NCI-H187 treated with DMSO at 0.1 percent for 48 hours (cell line): ENCODE measurements at regions not wholly inside any gene's neighbourhood (a gene's known extent, or its start where the extent isn't known, plus 50 kb on each side); places are given as distances from the start of the nearest gene placed in this dataset.

ENCODE experiments used
- DNase-seq: peaks from one replicate; lab custom pipeline; 2025; lab: John Stamatoyannopoulos, UW

GRCh38 chr1:98330224-98330623, 331.3 kb upstream of the SNX7 start:
- DNase-seq: no peak

- DNase-seq: no peak
Measured at GRCh38 chr1:98328855-98329254, 332.7 kb upstream of the SNX7 start.

- no peak for DNase-seq
Measured at GRCh38 chr1:98327220-98327861, 334.2 kb upstream of the SNX7 start.

GRCh38 chr1:98325646-98326440, 335.7 kb upstream of the SNX7 start:
- no peak for DNase-seq

- no peak for DNase-seq
Measured at GRCh38 chr1:98323906-98324358, 337.6 kb upstream of the SNX7 start.

- no peak for DNase-seq
Measured at GRCh38 chr1:98323388-98323787, 338.1 kb upstream of the SNX7 start.

- DNase-seq: no peak
Measured at GRCh38 chr1:98322966-98323365, 338.6 kb upstream of the SNX7 start.

GRCh38 chr1:98322086-98322485, 339.4 kb upstream of the SNX7 start:
- DNase-seq: no peak

GRCh38 chr1:98321191-98321590, 340.3 kb upstream of the SNX7 start:
- DNase-seq: no peak

GRCh38 chr1:98316286-98316905, 345.1 kb upstream of the SNX7 start:
- no peak for DNase-seq

GRCh38 chr1:98315309-98315708, 346.2 kb upstream of the SNX7 start:
- DNase-seq: no peak

GRCh38 chr1:98314601-98315000, 346.9 kb upstream of the SNX7 start:
- DNase-seq: no peak

- no peak for DNase-seq
Measured at GRCh38 chr1:98306517-98307089, 354.9 kb upstream of the SNX7 start.

GRCh38 chr1:98305362-98305761, 356.2 kb upstream of the SNX7 start:
- DNase-seq: no peak

- DNase-seq: no peak
Measured at GRCh38 chr1:98304888-98305287, 356.6 kb upstream of the SNX7 start.

- DNase-seq: no peak
Measured at GRCh38 chr1:98299861-98300260, 361.7 kb upstream of the SNX7 start.

- DNase-seq: no peak
Measured at GRCh38 chr1:98299313-98299712, 362.2 kb upstream of the SNX7 start.

- no peak for DNase-seq
Measured at GRCh38 chr1:98298319-98298718, 363.2 kb upstream of the SNX7 start.

GRCh38 chr1:98296681-98297080, 364.8 kb upstream of the SNX7 start:
- no peak for DNase-seq

- no peak for DNase-seq
Measured at GRCh38 chr1:98294127-98294526, 367.4 kb upstream of the SNX7 start.

GRCh38 chr1:98292994-98293393, 368.5 kb upstream of the SNX7 start:
- DNase-seq: no peak

GRCh38 chr1:98289311-98289710, 368.5 kb upstream of the DPYD start:
- DNase-seq: no peak

- no peak for DNase-seq
Measured at GRCh38 chr1:98288494-98288893, 367.7 kb upstream of the DPYD start.
